ACC112 (cell line): ENCODE measurements at regions not wholly inside any gene's neighbourhood (a gene's known extent, or its start where the extent isn't known, plus 50 kb on each side); places are given as distances from the start of the nearest gene placed in this dataset.

Source experiments
- H2AFZ ChIP-seq: fragments of 200-600 bp; sonication (generic); one replicate; pipeline ENCODE4 v1.6.0; 2017; ENCODE audit warnings: antibody characterized with exemption, low read length; ENCODE audit not compliant: unreplicated experiment
- H3K27ac ChIP-seq: fragments of 200-600 bp; sonication (generic); 2 replicates; pipeline ENCODE4 v1.5.1; 2014; ENCODE audit warnings: low read depth, mild to moderate bottlenecking, antibody characterized with exemption, low read length, moderate library complexity
- H3K27me3 ChIP-seq: fragments of 200-600 bp; sonication (generic); 2 replicates; pipeline ENCODE4 v1.6.1; 2014; ENCODE audit warnings: mild to moderate bottlenecking, antibody characterized with exemption, low read length, moderate library complexity, mixed read lengths; ENCODE audit not compliant: insufficient read depth
- H3K36me3 ChIP-seq: fragments of 200-600 bp; sonication (generic); 2 replicates; pipeline ENCODE4 v1.6.1; 2016; ENCODE audit warnings: mild to moderate bottlenecking, antibody characterized with exemption, low read length, moderate library complexity, mixed read lengths; ENCODE audit not compliant: insufficient read depth
- H3K4me1 ChIP-seq: fragments of 200-600 bp; sonication (generic); one replicate; pipeline ENCODE4 v1.6.1; 2016; ENCODE audit warnings: low read length, mixed read lengths; ENCODE audit not compliant: insufficient read depth, unreplicated experiment, control insufficient read depth
- H3K4me3 ChIP-seq: fragments of 200-600 bp; sonication (generic); 2 replicates; pipeline ENCODE4 v1.5.1; 2014; ENCODE audit warnings: mild to moderate bottlenecking, low read depth, low read length
- H3K79me2 ChIP-seq: fragments of 200-600 bp; sonication (generic); one replicate; pipeline ENCODE4 v1.6.0; 2016; ENCODE audit warnings: low read length; ENCODE audit not compliant: control insufficient read depth, unreplicated experiment, insufficient read depth

- Histone ChIP-seq H3K4me1 (no peaks in the 10 kb centered on the region), H3K27ac (no peak overlapping the region), H3K36me3 (no peaks in the 10 kb centered on the region), H3K4me3 (no peak overlapping the region), H3K79me2 (no peaks in the 10 kb centered on the region), H3K27me3 (no peaks in the 10 kb centered on the region; the same call in 1 of the 2 replicates), H2AFZ (no peak overlapping the region)
These were observed 135.3 kb upstream of the FAM20C start for GRCh38 chr7:57071-57470.

DNA sequence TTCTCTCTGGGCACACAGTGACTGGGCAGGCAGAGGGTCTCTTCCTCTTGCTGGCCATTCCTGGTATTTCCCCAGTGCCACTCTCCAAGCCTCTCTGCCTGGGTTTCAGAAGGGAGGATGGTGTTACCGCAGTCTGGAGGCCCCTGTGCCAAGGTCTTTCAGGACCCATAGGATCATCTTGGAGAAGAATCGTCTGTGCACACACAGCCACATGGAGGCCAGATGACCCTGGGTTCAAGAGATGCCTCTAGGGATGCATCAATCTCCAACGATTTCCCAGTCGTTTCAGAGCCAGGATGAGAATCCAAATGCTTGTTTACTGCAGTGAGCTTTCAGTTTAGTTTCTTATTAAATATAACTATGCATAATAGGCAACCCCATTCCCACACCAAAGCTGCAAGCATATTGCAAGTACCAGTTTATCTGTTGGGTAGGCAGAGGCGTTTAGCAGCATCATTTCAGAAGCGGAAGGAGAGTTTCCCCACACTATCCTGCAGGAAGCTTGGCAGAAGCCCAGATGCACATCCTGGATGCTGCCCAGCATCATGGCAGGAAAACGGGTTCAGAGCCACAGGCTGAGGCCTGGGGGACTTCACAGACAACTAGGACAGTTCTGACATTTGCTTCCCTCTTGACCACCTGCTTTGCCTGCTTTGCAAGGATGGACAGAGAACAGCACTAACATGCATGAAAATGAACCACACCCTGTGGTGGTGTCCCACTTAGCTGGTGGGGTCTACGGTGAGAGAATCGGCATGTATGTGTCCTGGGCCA, 134.7 kb upstream of the FAM20C start:
- Histone ChIP-seq H3K4me1 (no peaks in the 10 kb centered on the region), H3K79me2 (no peaks in the 10 kb centered on the region), H3K4me3 (no peak overlapping the region), H3K36me3 (no peaks in the 10 kb centered on the region), H2AFZ (no peak overlapping the region), H3K27ac (no peak overlapping the region), H3K27me3 (no peaks in the 10 kb centered on the region; the same call in 1 of the 2 replicates)

GRCh38 chr7:58316-58715, 134.1 kb upstream of the FAM20C start:
- Histone ChIP-seq H3K79me2 (no peaks in the 10 kb centered on the region), H3K27ac (no peak overlapping the region), H3K27me3 (no peaks in the 10 kb centered on the region), H3K4me3 (no peak overlapping the region), H2AFZ (no peak overlapping the region), H3K36me3 (no peaks in the 10 kb centered on the region), H3K4me1 (peaks cover 2% of the 10 kb centered on the region)

DNA sequence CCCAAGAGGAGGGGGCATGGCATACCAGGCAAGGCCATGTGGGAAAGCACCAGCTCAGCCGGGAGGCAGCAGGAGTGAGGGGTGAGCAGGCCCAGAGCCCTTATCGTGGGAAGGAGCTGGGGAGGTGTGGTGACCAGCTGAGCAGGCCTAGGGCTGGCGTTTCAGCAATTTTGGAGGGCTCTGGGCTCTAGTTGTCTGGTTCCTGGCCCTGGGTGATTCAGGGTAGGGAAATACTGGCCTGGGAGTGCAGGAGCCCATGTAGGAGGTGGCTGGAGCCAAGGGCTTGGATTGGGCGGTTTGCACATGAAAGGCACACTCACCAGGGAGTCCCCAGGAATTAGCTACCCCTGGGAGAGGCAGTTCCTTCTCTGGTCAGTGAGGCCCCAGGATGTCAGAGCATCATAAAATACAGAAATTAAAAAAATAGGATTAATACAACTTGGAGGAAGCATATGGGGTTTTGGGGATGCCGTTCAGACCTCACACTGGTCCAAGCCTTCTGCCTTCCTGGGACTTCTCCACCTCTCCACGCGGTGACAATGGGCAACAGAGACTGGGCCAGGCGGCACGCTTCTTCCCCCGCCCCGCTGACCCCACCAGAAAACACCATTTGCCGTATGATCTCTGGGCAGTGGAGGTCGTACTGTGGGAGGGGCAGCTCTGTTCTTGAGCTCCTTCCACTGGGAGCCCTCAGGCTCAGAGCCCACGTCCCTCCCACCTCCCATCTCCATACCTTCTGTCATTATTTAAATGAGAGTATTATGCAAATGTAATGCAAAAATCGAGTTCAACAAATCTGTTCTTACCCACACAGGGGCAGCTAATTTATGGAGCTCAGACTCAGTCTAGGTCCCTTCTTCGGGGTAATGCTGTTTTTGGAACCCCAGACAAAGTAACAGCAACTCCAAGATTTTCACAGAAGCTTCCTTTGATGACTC, 133.0 kb upstream of the FAM20C start:
- no peaks in the 10 kb centered on the region for H3K36me3 ChIP-seq
- no peak overlapping the region for H3K4me3 ChIP-seq
- H2AFZ ChIP-seq, result no peak overlapping the region
- H3K27me3 ChIP-seq, result no peaks in the 10 kb centered on the region
- no peak overlapping the region for H3K27ac ChIP-seq
- no peaks in the 10 kb centered on the region for H3K79me2 ChIP-seq
- peaks cover 10% of the 10 kb centered on the region for H3K4me1 ChIP-seq

- Histone ChIP-seq H3K27ac (no peak overlapping the region), H3K4me1 (peaks cover 18% of the 10 kb centered on the region), H3K36me3 (no peaks in the 10 kb centered on the region), H3K79me2 (no peaks in the 10 kb centered on the region), H2AFZ (no peak overlapping the region), H3K4me3 (no peak overlapping the region), H3K27me3 (no peaks in the 10 kb centered on the region)
These were observed 132.2 kb upstream of the FAM20C start for GRCh38 chr7:60017-60675.

DNA sequence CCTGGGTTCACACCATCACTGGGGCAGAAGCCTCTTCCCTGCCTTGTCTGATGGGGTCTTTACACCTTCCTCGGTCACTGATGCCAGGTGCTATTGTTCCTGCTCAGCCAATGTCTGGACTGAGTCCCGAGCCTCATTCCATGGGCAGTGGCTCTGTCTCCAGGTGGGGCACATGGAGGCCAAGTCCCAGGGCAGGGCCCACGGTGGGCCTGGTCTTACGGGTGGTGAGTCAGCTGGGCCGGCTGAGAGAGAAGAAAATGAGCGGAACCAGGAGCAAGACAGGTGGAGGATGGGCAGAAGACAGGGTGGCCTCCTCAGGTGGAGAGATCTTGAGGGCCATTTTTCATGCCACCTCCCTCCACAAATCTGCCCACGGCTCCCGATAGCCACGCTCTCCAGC, 131.7 kb upstream of the FAM20C start:
- Histone ChIP-seq H3K27ac (no peak overlapping the region), H3K4me1 (peaks cover 18% of the 10 kb centered on the region), H3K27me3 (no peaks in the 10 kb centered on the region), H3K36me3 (no peaks in the 10 kb centered on the region), H3K4me3 (no peak overlapping the region), H2AFZ (no peak overlapping the region), H3K79me2 (no peaks in the 10 kb centered on the region)

DNA sequence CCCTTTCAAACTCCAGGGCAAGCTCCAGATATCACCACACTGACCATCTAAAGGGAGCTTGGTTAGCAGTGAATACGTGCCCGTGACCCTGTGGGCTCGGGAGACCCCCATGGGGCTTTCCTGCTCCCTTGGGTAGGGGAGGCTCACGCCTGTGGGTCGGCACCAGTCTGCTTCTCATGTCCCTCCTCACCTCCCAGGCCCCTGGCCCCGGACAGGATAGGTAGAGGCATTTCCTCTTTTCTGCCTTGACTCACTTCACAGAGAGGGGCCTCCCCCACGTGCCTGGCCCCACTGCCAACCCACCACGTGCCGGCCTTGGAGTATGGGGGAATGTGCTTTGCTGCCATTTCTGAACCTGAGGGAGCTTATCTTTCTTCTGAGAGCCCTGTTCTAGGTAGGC, 131.3 kb upstream of the FAM20C start:
- peaks cover 18% of the 10 kb centered on the region for H3K4me1 ChIP-seq
- H3K27me3 ChIP-seq, result no peaks in the 10 kb centered on the region
- no peak overlapping the region for H3K27ac ChIP-seq
- H3K4me3 ChIP-seq, result no peak overlapping the region
- H3K79me2 ChIP-seq, result no peaks in the 10 kb centered on the region
- H3K36me3 ChIP-seq, result no peaks in the 10 kb centered on the region
- no peak overlapping the region for H2AFZ ChIP-seq

DNA sequence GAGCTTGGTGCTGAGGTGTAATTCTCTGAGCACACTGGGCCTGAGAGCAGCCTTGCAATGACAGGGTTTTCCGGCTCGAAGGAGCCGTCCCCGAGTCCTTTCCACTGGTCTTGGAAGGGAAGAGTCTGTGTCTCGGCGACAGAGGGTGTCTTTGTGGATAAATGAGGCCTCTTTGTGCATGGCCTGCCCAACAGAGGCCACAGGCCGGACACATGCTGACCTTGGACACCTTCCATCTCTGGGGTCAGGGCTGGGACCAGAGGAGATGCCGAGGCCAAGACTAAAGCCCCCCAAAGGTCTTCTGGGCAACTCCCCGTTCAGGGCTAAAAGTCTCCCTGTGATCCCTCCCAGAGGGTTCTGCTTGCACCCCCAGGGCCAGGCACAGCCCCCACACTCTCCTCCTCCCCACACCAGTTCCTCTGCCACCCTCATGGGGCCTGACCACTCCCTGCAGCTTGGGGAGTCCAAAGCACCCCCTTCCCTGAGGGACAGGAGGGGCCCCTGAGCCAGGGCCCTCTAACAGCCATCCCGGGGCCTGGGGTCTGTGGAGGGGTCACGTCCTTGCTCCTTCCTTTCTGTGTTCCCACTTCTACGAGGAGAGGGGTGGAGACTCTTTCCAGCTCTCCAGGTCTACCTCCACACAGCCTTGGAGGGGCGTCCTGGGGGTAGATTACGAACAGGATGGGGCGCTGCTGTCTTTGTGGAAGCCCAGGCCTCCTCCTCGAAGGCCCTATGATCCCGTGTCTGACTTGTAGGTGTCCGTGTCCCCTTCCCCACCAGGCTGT, 130.6 kb upstream of the FAM20C start:
- Histone ChIP-seq H3K36me3 (no peaks in the 10 kb centered on the region), H3K27ac (no peak overlapping the region), H3K4me1 (peaks cover 18% of the 10 kb centered on the region), H3K27me3 (no peaks in the 10 kb centered on the region), H3K4me3 (no peak overlapping the region), H3K79me2 (no peaks in the 10 kb centered on the region), H2AFZ (no peak overlapping the region)

- Histone ChIP-seq H2AFZ (no peak overlapping the region), H3K79me2 (no peaks in the 10 kb centered on the region), H3K27ac (no peak overlapping the region), H3K4me3 (no peak overlapping the region), H3K4me1 (peaks cover 18% of the 10 kb centered on the region), H3K36me3 (no peaks in the 10 kb centered on the region), H3K27me3 (no peaks in the 10 kb centered on the region)
These were observed 129.8 kb upstream of the FAM20C start for GRCh38 chr7:62361-63116.
